Chondrocyte (in vitro differentiated cells): ENCODE measurements at regions not wholly inside any gene's neighbourhood (a gene's known extent, or its start where the extent isn't known, plus 50 kb on each side); places are given as distances from the start of the nearest gene placed in this dataset.

ENCODE experiments used
- DNase-seq: peaks from one replicate; pipeline ENCODE4 v3.0.0; 2021; ENCODE audit warnings: mixed read lengths, low spot score
- H3K27ac Mint-ChIP-seq: one replicate; pipeline ENCODE4 v1.8.0; 2021; ENCODE audit warnings: mild to moderate bottlenecking, moderate library complexity, mixed read lengths; ENCODE audit not compliant: unreplicated experiment
- H3K27me3 Mint-ChIP-seq: 2 replicates; pipeline ENCODE4 v1.8.0; 2021; ENCODE audit warnings: low read depth, mixed read lengths
- H3K36me3 Mint-ChIP-seq: 2 replicates; pipeline ENCODE4 v1.8.0; 2021; ENCODE audit warnings: low read depth, mixed read lengths
- H3K4me1 Mint-ChIP-seq: 2 replicates; pipeline ENCODE4 v1.8.0; 2021; ENCODE audit warnings: low read depth, mild to moderate bottlenecking, mixed read lengths
- H3K4me3 Mint-ChIP-seq: one replicate; pipeline ENCODE4 v1.8.0; 2021; ENCODE audit warnings: mild to moderate bottlenecking, moderate library complexity, mixed read lengths; ENCODE audit not compliant: unreplicated experiment
- H3K9me3 Mint-ChIP-seq: 2 replicates; pipeline ENCODE4 v1.8.0; 2021; ENCODE audit warnings: low read depth, mixed read lengths
- CTCF ChIP-seq: fragments of 200-600 bp; sonication (generic); IDR thresholded peaks from 2 replicates; pipeline ENCODE4 v1.5.0; 2021; ENCODE audit warnings: antibody characterized with exemption, mild to moderate bottlenecking, moderate library complexity

GRCh38 chr3:8077126-8077525 is 424.5 kb upstream of the LMCD1 start:
- Mint-ChIP-seq H3K36me3 (no peaks in the 10 kb centered on the region), H3K27ac (no peak overlapping the region), H3K27me3 (peaks cover 12% of the 10 kb centered on the region), H3K4me1 (no peaks in the 10 kb centered on the region), H3K9me3 (no peaks in the 10 kb centered on the region), H3K4me3 (no peak overlapping the region)
- DNase-seq = no peak
- no peak for TF ChIP-seq CTCF

DNA sequence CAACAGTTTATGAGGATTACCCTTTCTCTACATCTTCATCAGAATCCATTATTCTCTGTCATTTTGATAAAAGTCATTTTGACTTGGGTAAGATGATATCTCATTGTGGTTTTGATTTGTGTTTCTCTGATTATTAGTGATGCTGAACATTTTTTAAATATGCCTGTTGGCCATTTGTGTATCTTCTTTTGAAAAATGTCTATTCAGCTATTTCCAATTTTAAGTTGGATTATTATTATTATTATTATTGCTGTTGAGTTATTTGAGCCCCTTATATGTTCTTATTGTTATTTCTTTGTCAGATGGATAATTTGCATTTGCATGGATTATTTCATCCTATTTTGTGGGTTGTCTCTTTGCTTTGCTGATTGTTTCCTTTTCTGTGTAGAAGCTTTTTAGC is 421.2 kb upstream of the LMCD1 start:
- peaks cover 7% of the 10 kb centered on the region for H3K27me3 Mint-ChIP-seq
- H3K9me3 Mint-ChIP-seq = peaks cover 3% of the 10 kb centered on the region
- H3K4me1 Mint-ChIP-seq = no peaks in the 10 kb centered on the region
- no peak overlapping the region for H3K27ac Mint-ChIP-seq
- no peak for TF ChIP-seq CTCF
- no peaks in the 10 kb centered on the region for H3K36me3 Mint-ChIP-seq
- no peak for DNase-seq
- no peak overlapping the region for H3K4me3 Mint-ChIP-seq

DNA sequence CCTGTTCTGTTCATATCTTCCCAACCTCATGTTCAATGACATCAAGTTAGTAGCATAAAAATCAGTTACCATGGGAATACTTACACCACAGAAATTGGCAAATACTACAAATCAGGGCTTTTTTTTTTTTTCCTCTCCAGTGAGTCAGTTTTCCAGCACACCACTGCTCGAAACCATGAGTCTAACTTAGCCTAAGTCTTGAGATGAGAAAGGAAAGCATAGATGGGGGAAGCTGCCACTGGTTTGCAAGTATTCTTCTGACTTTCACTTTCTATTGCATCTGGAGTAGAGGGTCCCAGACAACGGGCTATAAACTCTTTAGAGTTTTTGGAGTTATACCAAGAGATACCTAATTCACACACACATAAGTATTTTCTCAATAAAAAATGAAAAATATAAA is 416.1 kb upstream of the LMCD1 start:
- Mint-ChIP-seq H3K27me3 (peaks cover 2% of the 10 kb centered on the region), H3K4me1 (no peaks in the 10 kb centered on the region), H3K36me3 (no peaks in the 10 kb centered on the region), H3K9me3 (peaks cover 3% of the 10 kb centered on the region), H3K27ac (no peak overlapping the region), H3K4me3 (no peak overlapping the region)
- no peak for TF ChIP-seq CTCF
- DNase-seq = no peak

DNA sequence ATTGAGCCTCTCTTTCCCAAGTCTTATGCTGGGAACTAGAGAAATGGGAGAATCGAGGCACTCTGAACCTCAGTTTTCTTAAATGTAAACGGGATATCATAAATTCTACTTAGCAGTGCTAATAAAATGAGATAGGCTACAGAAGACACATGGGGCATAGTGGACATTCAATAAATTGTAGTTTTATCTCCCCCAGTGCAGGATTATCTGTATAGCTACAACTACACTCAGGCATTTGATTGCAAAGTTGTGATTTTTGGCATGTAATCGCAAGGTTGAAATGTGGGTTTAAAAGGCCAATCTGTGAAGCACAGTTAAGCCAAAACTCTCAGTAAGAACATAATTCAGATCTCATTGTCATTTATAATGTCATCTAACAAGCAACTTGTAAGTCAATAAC is 413.7 kb upstream of the LMCD1 start:
- no peak for TF ChIP-seq CTCF
- Mint-ChIP-seq H3K36me3 (no peaks in the 10 kb centered on the region), H3K27ac (no peak overlapping the region), H3K4me3 (no peak overlapping the region), H3K27me3 (peaks cover 2% of the 10 kb centered on the region), H3K9me3 (peaks cover 3% of the 10 kb centered on the region), H3K4me1 (no peaks in the 10 kb centered on the region)
- DNase-seq = no peak

GRCh38 chr3:8094415-8094814 is 407.2 kb upstream of the LMCD1 start:
- Mint-ChIP-seq H3K4me3 (no peak overlapping the region), H3K4me1 (no peaks in the 10 kb centered on the region), H3K27ac (no peak overlapping the region), H3K27me3 (no peaks in the 10 kb centered on the region), H3K36me3 (no peaks in the 10 kb centered on the region), H3K9me3 (no peaks in the 10 kb centered on the region)
- TF ChIP-seq CTCF = no peak
- no peak for DNase-seq
